SU-DHL-6 (cell line): ENCODE measurements at regions not wholly inside any gene's neighbourhood (a gene's known extent, or its start where the extent isn't known, plus 50 kb on each side); places are given as distances from the start of the nearest gene placed in this dataset.

Experiments
- EZH2phosphoT487 ChIP-seq: fragments of 200-600 bp; sonication (generic), shearing (Covaris generic); conservative IDR thresholded peaks from 2 replicates; pipeline ENCODE4 v1.6.1; 2018; ENCODE audit warnings: mild to moderate bottlenecking, antibody characterized with exemption, low read length, moderate library complexity, mixed read lengths
- TF ChIP-seq, protein P1 (sequence below): fragments of 200-600 bp; sonication (generic); IDR thresholded peaks from one replicate; pipeline ENCODE4 v1.5.1; 2017; ENCODE audit warnings: antibody characterized with exemption, mild to moderate bottlenecking, low read length, moderate library complexity; ENCODE audit not compliant: insufficient read depth, poor library complexity, severe bottlenecking

DNA sequence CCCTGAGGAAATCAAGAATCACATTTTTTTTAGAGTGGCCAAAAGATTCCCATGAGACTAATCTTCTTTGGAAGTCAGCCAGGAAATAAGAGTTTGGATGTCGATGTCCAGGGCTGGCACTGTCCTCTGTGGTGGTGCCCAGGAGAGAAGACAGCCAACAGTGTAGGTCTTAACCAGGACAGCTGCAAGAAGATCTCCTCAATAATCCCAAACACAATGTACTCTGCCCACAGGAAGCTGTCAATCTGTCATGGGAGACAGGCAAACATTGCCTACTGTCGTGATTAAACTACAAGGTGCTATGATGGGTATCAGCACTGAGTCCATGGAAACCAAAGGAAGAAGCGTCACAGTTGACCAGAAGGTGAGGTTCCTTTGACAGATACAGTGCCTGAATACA, 174.1 kb downstream of the PIK3R1 start:
- TF ChIP-seq, protein P1, sequence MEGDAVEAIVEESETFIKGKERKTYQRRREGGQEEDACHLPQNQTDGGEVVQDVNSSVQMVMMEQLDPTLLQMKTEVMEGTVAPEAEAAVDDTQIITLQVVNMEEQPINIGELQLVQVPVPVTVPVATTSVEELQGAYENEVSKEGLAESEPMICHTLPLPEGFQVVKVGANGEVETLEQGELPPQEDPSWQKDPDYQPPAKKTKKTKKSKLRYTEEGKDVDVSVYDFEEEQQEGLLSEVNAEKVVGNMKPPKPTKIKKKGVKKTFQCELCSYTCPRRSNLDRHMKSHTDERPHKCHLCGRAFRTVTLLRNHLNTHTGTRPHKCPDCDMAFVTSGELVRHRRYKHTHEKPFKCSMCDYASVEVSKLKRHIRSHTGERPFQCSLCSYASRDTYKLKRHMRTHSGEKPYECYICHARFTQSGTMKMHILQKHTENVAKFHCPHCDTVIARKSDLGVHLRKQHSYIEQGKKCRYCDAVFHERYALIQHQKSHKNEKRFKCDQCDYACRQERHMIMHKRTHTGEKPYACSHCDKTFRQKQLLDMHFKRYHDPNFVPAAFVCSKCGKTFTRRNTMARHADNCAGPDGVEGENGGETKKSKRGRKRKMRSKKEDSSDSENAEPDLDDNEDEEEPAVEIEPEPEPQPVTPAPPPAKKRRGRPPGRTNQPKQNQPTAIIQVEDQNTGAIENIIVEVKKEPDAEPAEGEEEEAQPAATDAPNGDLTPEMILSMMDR = no peak
- no peak for TF ChIP-seq EZH2phosphoT487
